WI38 (cell line): ENCODE measurements at regions not wholly inside any gene's neighbourhood (a gene's known extent, or its start where the extent isn't known, plus 50 kb on each side); places are given as distances from the start of the nearest gene placed in this dataset.

Source experiments
- H3K4me3 ChIP-seq: 2 replicates; pipeline ENCODE4 v1.5.1; 2011; ENCODE audit warnings: low read depth, mild to moderate bottlenecking, control low read depth, low read length
- TF ChIP-seq, protein P1 (sequence below): IDR thresholded peaks from 2 replicates; pipeline ENCODE4 v1.5.1; 2012; ENCODE audit warnings: low read depth, mild to moderate bottlenecking, control low read depth, low read length

DNA sequence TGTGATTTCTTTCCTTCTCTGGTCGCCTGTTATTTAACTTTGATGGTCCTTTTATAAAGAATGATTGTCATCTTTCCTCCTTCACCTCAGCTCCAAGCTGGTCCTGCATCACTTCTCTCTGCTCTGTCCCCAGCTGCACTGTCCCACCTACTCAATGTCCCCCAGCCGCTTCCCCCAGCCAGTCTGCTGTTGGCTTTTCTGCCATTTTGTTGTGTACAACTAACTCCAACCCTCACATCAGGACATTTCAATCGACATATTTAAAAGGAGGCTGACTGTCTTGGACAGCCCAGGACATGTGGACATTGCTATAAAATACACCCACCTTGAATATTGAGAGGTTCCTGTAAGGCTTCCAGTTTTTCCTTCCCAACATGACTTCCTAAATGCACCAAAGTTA, 193.8 kb upstream of the RGMA start:
- H3K4me3 ChIP-seq = no peak overlapping the region
- TF ChIP-seq, protein P1, sequence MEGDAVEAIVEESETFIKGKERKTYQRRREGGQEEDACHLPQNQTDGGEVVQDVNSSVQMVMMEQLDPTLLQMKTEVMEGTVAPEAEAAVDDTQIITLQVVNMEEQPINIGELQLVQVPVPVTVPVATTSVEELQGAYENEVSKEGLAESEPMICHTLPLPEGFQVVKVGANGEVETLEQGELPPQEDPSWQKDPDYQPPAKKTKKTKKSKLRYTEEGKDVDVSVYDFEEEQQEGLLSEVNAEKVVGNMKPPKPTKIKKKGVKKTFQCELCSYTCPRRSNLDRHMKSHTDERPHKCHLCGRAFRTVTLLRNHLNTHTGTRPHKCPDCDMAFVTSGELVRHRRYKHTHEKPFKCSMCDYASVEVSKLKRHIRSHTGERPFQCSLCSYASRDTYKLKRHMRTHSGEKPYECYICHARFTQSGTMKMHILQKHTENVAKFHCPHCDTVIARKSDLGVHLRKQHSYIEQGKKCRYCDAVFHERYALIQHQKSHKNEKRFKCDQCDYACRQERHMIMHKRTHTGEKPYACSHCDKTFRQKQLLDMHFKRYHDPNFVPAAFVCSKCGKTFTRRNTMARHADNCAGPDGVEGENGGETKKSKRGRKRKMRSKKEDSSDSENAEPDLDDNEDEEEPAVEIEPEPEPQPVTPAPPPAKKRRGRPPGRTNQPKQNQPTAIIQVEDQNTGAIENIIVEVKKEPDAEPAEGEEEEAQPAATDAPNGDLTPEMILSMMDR = no peak

GRCh38 chr15:93278783-93279182, 189.8 kb upstream of the RGMA start:
- H3K4me3 ChIP-seq = no peak overlapping the region

GRCh38 chr15:93278006-93278405, 189.0 kb upstream of the RGMA start:
- TF ChIP-seq, protein P1 = no peak
- H3K4me3 ChIP-seq = no peak overlapping the region

More at GRCh38 chr15:93278783-93279182, 189.8 kb upstream of the RGMA start:
- TF ChIP-seq, protein P1 = no peak

GRCh38 chr15:93274257-93274656, 185.2 kb upstream of the RGMA start:
- TF ChIP-seq, protein P1 = no peak
- no peak overlapping the region for H3K4me3 ChIP-seq

GRCh38 chr15:93271871-93272270, 182.9 kb upstream of the RGMA start:
- no peak overlapping the region for H3K4me3 ChIP-seq
- TF ChIP-seq, protein P1 = no peak

DNA sequence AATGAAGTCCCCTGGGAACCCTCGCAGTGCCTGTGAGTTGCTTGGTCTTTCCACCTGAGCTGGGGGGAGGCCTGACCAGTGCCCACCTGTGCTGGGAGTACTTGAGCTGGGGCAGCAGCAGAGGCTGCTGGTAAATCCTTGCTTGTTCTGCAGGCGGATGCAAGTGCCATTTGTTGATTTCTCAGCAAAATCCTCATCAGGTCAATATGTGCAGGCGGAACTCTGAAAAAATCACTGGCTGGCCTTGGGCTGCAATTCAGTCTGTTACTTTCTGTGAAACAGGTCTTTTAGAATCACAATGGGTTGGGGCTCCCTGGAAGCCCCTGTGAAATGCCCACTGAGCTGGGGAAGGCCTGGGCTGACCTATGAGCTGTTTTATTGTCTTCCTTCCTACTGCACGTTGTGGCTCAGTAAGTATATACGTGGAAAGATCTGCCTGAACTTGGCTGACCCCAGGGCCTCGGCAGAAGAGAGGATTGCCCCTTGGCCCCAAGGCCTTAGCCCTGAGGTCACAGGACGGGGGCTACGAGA, 182.0 kb upstream of the RGMA start:
- no peak overlapping the region for H3K4me3 ChIP-seq
- TF ChIP-seq, protein P1 = no peak

GRCh38 chr15:93268066-93268465, 179.1 kb upstream of the RGMA start:
- no peak overlapping the region for H3K4me3 ChIP-seq
- TF ChIP-seq, protein P1 = no peak
